ENCODE measurements at regions not wholly inside any gene's neighbourhood (a gene's known extent, or its start where the extent isn't known, plus 50 kb on each side); places are given as distances from the start of the nearest gene placed in this dataset.
A peak's percentile ranks its signal among the peaks of the same experiment; 100 is the strongest.

GRCh38 chr3:80701349-80701748 is 933.6 kb upstream of the ROBO1 start:
- TF ChIP-seq, protein P1, sequence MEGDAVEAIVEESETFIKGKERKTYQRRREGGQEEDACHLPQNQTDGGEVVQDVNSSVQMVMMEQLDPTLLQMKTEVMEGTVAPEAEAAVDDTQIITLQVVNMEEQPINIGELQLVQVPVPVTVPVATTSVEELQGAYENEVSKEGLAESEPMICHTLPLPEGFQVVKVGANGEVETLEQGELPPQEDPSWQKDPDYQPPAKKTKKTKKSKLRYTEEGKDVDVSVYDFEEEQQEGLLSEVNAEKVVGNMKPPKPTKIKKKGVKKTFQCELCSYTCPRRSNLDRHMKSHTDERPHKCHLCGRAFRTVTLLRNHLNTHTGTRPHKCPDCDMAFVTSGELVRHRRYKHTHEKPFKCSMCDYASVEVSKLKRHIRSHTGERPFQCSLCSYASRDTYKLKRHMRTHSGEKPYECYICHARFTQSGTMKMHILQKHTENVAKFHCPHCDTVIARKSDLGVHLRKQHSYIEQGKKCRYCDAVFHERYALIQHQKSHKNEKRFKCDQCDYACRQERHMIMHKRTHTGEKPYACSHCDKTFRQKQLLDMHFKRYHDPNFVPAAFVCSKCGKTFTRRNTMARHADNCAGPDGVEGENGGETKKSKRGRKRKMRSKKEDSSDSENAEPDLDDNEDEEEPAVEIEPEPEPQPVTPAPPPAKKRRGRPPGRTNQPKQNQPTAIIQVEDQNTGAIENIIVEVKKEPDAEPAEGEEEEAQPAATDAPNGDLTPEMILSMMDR (IDR thresholded peaks at IDR 0.05; ENCODE audit: insufficient read depth, missing control alignments) = no peak
- FAIRE-seq (no peak), DNase-seq (ENCODE audit: insufficient read length, low spot score) (no peak)

- TF ChIP-seq, protein P1 (IDR thresholded peaks at IDR 0.05; ENCODE audit: insufficient read depth, missing control alignments) = no peak
- DNase-seq (ENCODE audit: insufficient read length, low spot score) = no peak
- peak; percentile 80 for FAIRE-seq
Observed at GRCh38 chr3:80697291-80697690, 929.5 kb upstream of the ROBO1 start.

DNA sequence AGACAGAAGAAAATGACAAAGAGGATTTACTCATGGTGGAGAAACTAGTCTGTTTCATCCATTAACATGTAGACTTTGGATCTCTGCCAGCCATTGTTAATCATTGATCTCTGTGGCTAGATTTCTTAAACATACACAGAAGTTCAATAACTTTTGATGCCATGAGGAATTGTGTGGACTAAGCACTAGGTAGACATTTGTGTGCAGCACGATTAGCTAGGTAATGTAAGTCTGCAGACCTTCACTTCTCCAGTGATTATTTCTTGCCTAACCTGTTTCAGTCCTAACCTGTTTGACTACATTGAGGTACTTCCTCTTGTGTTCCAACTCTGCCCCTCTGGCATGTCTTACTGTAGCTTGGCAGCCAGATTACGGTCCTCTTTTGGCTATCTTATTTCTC is 928.5 kb upstream of the ROBO1 start:
- FAIRE-seq (no peak), DNase-seq (ENCODE audit: insufficient read length, low spot score) (no peak)
- TF ChIP-seq, protein P1 (IDR thresholded peaks at IDR 0.05; ENCODE audit: insufficient read depth, missing control alignments) = no peak

GRCh38 chr3:80688814-80689213 is 921.0 kb upstream of the ROBO1 start:
- DNase-seq (ENCODE audit: insufficient read length, low spot score) (no peak), FAIRE-seq (no peak)
- TF ChIP-seq, protein P1 (IDR thresholded peaks at IDR 0.05; ENCODE audit: insufficient read depth, missing control alignments) = peak; percentile 58

DNA sequence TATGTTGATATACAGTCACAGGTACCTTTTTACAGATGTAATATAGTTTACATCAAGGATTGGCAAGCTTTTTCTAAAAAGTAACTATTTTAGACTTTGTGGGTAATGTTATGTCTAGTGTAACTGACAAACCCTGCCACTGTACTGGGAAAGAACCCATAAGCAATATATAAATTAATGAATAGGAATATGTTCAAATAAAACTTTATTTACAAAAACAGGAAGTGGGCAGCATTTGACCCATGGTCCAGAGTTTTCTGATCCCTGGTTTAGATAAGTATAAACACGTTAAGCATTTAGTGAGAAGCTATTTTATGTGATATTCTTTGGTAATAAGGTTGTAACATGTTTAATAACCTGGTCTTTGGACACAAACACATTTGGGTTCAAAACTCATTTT is 915.2 kb upstream of the ROBO1 start:
- DNase-seq (ENCODE audit: insufficient read length, low spot score) (no peak), FAIRE-seq (no peak)
- TF ChIP-seq, protein P1 (IDR thresholded peaks at IDR 0.05; ENCODE audit: insufficient read depth, missing control alignments) = no peak

DNA sequence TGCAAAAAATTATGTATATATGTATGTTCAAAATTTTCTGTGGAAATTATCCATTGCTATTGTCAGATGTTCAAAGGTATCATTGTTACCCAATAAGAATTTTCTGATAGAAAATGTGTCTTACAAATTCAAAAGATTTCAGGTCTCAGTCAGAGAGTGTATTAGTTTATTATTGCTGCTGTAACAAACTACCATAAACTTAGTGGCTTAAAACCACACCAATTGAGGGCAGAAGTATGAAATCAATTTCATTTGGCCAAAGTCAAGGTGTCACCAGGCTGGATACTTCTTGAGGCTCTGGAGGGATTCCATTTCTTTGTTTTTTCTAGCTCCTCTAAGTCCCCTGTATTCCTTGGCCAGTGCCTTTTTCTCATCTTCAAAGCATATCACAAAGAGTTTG is 914.4 kb upstream of the ROBO1 start:
- FAIRE-seq (no peak), DNase-seq (ENCODE audit: insufficient read length, low spot score) (no peak)
- TF ChIP-seq, protein P1 (IDR thresholded peaks at IDR 0.05; ENCODE audit: insufficient read depth, missing control alignments) = no peak

- DNase-seq (ENCODE audit: insufficient read length, low spot score) (no peak), FAIRE-seq (no peak)
- TF ChIP-seq, protein P1 (IDR thresholded peaks at IDR 0.05; ENCODE audit: insufficient read depth, missing control alignments) = no peak
Observed at GRCh38 chr3:80677796-80678195, 910.0 kb upstream of the ROBO1 start.
